NCI-H510A treated with DMSO at 0.1 percent for 48 hours (cell line): ENCODE measurements at regions not wholly inside any gene's neighbourhood (a gene's known extent, or its start where the extent isn't known, plus 50 kb on each side); places are given as distances from the start of the nearest gene placed in this dataset.
"Not testable (repeated sequence)": the region's sequence is repeated elsewhere in the genome, so short reads cannot be mapped to it uniquely, and the experiment has no call there.

Source experiments
- DNase-seq: peaks from one replicate; lab custom pipeline; 2025; lab: John Stamatoyannopoulos, UW

DNA sequence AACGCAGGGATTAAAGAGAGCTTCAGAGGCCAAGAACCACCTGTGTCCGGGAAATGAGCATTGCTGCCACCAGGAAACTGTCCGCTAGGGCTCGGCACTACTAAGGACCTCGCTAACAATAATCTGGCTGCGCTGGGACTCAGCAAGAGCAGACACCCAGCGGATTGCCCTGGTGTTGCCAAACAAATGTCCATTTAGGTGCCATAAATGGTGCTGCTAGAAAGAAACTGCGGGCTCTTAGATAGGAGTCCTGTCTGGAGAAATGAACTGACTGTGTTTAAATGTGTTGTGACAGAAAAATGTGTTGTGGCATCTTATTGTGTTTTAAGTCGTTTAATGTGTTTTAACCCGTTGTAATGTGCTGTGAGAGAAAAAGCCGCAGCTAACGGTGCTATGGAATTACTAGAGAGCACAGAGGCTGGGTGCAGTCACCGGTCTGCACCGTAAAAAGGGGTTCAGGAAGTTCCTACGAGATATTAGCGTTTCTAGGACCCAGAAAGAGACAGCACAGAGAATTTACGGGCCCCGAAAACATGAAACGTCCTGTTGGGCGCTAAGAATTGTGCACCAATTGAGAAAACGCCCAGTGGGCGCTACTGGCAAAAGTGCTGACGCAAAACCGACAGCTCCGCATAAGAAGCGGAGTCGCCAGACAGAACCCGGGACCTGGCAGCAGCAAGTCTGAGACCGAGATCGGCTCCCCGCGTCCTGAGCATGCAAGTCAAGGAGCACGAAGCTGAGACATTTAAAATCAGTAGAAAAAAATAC, 90.6 kb downstream of the ANXA2R start:
- DNase-seq, result peak; percentile 74

GRCh38 chr5:42948961-42949347, 91.2 kb downstream of the ANXA2R start:
- DNase-seq, result no peak

- DNase-seq, result no peak
These were observed 95.1 kb downstream of the ANXA2R start for GRCh38 chr5:42944989-42945388.

GRCh38 chr5:42943931-42944631, 96.0 kb downstream of the ANXA2R start:
- no peak for DNase-seq

- no peak for DNase-seq
These were observed 99.3 kb downstream of the ANXA2R start for GRCh38 chr5:42940853-42941252.

GRCh38 chr5:42932011-42932410, 108.1 kb downstream of the ANXA2R start:
- DNase-seq, result not testable (repeated sequence)

GRCh38 chr5:42931451-42931850, 108.7 kb downstream of the ANXA2R start:
- not testable (repeated sequence) for DNase-seq

GRCh38 chr5:42930934-42931333, 109.2 kb downstream of the ANXA2R start:
- no peak for DNase-seq

DNA sequence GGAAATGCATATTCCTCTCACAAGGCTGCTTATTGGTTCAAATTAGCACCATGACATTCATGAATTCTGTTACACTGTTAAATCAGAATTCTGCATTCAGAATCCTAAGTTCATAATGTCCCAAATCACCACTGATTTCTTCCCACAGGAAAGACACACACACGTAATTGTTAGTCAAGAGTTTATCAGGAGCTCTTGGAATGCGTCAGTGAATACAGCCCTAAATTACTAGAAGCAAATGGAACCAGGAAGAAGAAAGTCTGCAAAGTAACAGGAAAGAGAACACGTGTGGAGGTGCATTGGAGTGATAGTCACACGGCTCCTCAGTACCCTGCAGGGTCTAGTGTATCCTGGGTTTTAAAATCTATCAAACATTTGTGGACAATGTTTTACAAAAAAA, 110.2 kb downstream of the ANXA2R start:
- DNase-seq, result no peak

DNA sequence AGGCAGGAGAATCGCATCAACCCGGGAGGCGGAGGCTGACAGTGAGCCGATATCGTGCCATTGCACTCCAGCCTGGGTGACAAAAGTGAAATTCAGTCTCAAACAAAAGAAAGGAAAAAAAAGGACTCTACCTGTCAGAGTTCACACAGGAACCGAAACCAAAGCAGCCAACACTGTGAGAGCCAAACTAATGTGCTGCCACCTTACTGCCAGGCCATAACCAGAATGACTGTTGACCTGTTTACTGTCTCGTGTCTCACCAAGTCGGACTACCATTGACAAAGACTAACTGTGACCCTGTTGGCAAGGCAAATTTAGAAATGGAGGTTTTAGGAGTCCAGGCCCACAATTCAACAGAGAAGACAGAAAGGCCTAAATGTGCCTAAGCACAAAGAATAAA, 112.4 kb downstream of the ANXA2R start:
- DNase-seq, result no peak

DNA sequence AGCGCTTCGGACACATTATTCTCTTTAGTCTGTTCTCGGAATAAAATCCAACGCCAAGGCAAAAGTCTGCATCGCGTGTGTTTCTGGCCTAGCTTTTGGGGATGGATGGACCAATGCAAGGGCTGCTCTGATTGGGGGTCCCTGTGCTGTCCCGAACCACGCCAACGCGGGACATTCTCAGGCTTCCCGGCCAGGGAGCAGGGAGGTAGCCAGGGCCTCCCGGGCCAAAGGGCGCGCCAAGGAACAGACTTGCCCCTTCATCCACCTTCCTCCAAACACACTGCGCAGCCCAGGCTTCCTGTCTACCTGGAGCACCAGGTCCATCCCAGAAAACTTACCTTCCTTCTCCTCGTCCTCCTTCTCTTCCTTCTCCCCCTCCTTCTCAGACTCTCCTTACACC, 113.0 kb upstream of the SELENOP start:
- no peak for DNase-seq

DNA sequence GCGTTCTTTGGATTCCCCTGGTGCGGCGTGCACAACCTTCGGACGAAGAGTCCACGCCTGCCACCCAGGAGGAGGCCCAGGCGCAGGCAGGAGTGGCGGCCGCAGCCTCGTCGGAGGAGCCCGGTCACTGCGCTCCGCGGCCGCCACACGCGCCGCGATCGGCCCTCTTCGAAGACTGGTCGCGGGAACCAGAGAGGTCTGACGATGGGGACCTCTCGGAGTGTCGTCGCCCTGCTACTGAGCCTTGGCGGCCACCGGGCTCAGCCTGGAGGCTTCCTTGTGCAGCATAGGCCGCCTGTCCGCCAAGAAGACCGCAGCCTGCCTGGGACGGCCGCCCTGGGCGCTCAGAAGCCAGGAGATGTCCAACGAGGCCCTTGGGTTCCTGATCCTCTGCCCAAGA, 112.5 kb upstream of the SELENOP start:
- no peak for DNase-seq

DNA sequence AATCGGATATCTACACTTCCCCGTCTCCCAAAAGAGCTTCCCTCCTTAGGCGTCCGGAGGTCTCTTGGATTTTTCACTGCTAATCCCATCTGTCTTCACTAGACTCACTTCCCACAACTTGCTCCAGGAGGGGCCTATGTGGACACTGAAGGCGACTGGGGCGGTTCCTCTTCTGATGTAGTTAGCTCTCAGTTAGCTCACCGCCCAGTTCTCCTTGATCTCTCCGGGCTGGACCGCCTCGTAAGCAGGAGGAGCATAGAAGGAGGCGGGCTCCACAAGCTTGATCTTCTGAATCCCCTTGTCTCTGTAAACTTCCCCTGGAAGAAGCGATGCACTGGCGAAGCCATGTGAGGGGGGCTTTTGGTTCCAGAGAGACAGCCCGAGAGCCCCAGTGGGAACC, 112.0 kb upstream of the SELENOP start:
- DNase-seq, result no peak

DNA sequence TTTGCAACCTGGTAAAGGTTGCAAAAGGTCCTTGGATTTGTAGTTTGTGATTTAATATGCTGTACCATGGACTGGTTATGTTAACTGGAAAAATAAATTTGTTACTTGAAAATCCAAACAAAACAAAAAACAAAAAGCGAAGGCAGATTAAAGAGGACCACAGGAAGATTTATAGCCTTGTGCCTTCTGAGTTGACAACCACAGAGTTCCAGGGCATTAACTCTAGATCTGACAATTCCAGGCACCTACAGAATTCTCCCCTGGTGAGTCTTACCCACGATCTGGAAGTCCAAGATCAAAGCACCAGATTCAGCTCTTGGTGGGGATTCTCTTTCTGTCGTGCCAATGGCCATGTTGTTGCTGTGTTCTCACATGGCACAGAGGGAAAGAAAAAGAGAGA, 107.9 kb upstream of the SELENOP start:
- DNase-seq, result no peak

GRCh38 chr5:42915306-42915866, 103.7 kb upstream of the SELENOP start:
- DNase-seq, result no peak

DNA sequence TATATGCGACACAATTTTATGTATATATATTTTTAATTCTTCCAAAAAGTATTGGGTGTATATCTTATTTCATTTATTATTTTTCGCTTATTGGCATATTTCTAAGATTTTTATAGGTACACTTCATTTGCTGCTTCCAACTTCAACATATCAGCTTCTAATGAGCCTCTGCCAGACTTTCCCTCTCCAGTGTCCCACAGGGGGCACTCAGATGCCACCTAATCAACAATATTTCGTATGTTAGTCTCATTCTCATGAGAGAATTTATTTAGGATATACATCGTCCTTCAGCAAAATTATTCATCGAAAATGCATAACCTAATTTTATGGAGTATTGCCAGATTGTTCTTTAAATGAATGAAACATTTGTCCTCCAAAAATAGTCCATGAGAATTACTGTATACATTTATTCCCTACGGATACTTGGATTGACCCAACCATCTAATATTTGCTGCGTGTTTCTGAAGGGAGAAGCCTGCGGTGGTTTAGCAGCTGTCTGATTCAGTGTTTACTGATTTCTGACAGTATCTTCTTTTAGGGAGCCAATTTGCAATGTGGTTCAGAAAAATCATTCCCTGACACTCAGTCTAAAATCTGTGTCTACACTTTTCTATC, 100.6 kb upstream of the SELENOP start:
- DNase-seq, result peak; percentile 5

- DNase-seq, result peak; percentile 66
These were observed 97.1 kb upstream of the SELENOP start for GRCh38 chr5:42908509-42909488.

- no peak for DNase-seq
These were observed 96.4 kb upstream of the SELENOP start for GRCh38 chr5:42908086-42908485.

DNA sequence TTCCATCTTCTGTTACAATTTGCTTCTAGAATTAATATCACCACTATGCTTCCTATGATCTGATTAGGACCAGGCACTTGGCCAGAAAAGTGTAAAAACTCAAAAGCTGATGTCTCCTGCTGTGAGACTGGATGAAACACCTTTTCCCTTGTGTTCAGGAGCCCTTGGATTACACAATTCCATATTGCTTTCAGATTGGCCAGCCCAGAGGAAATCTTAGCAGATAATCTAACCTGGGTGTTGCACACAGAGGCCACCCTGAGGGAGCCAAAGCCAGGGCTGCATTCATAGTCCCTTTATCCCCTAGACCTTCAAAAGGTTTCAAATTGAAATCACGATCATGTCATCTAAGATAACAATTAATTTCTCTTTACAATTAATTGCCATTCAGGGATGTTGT, 94.1 kb upstream of the SELENOP start:
- no peak for DNase-seq

DNA sequence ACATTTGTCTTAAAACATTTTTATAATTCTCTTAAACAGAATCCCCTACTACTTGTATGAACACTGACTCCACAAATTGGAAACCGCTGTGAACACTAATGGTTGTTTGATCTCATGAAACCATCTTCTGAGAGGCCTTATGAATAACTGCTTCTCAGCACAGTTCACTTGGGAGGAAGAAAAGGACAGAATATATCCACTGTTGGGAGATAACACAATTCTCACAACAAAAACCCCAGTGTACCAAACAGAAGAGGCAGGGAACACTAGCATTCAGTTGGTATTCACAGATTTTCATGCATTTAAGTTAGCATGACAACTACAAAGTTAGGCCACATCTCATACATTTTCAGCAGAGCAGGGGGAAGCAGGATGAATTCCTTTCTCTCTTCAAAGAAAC, 89.0 kb upstream of the SELENOP start:
- no peak for DNase-seq

DNA sequence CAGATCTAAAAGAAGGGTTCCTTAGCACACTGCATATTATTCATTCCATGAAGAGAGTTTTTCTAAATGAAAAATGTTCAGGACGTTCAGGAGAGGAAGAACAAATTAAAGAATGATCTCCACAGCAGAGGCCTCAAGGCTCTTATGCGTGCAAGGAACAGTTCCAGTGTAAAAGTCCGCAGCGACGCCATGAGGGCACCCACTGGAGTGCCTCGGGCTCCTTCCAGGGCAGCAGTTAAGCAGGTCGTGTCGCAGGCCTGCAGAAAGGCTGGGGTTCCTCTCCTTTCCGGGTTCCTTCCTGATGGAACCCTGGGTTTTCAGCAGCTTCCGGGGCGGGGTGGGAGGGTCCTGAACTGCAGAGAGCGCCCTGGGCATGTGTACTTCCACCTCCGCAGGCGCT, 87.1 kb upstream of the SELENOP start:
- DNase-seq, result no peak

DNA sequence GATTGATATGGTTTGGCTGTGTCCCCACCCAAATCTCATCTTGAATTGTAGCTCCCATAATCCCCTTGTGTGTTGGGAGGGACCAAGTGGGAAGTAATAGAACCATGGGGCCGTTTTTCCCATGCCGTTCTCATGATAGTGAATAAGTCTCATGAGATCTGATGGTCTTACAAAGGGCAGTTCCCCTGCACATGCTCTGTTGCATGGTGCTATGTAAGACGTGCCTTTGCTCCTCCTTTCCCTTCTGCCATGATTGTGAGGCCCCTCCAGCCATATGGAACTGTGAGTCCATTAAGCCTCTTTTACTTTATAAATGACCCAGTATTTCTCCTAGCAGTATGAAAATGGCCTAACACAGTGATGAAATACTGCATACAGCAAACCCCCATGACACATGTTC, 84.8 kb upstream of the SELENOP start:
- DNase-seq, result no peak
